A673 (cell line): ENCODE measurements at regions not wholly inside any gene's neighbourhood (a gene's known extent, or its start where the extent isn't known, plus 50 kb on each side); places are given as distances from the start of the nearest gene placed in this dataset.

ENCODE experiments used
- BruUV-seq: library from RNA; stranded (reverse); fragments of 400-500 nt; replicated peaks from 2 replicates; lab custom pipeline; 2021; lab: Mats Ljungman, UMichigan
- CTCF ChIA-PET: fragments of 300-600 bp; sonication (Branson Sonifier 250); formaldehyde crosslinking; loops from one replicate; lab custom pipeline; 2022; ENCODE audit warnings: antibody characterized with exemption; lab: Charles Lee
- POLR2A ChIA-PET: fragments of 300-600 bp; sonication (Branson Sonifier 250); formaldehyde crosslinking; loops from one replicate; lab custom pipeline; 2022; ENCODE audit warnings: antibody characterized with exemption; ENCODE audit not compliant: low non-redundant PET; lab: Charles Lee
- DNase-seq: peaks from one replicate; pipeline ENCODE4 v3.0.0-alpha.2; 2015; ENCODE audit warnings: low spot score
- H3K27ac ChIP-seq: fragments of 200-600 bp; sonication (generic); 2 replicates; pipeline ENCODE4 v1.5.1; 2016; ENCODE audit warnings: mixed run types, low read depth, mild to moderate bottlenecking, mixed read lengths, antibody characterized with exemption, low read length; ENCODE audit not compliant: poor library complexity, severe bottlenecking
- H3K27me3 ChIP-seq: fragments of 200-600 bp; sonication (generic); replicated peaks from 2 replicates; pipeline ENCODE4 v1.6.1; 2017; ENCODE audit warnings: mixed run types, low read depth, mild to moderate bottlenecking, mixed read lengths, antibody characterized with exemption, low read length; ENCODE audit not compliant: insufficient read depth, poor library complexity
- H3K36me3 ChIP-seq: fragments of 200-600 bp; sonication (generic); 2 replicates; pipeline ENCODE4 v1.6.1; 2016; ENCODE audit warnings: mixed run types, mild to moderate bottlenecking, mixed read lengths, antibody characterized with exemption, low read length; ENCODE audit not compliant: insufficient read depth, poor library complexity, severe bottlenecking
- H3K4me1 ChIP-seq: fragments of 200-600 bp; sonication (generic); 2 replicates; pipeline ENCODE4 v1.6.1; 2017; ENCODE audit warnings: mixed run types, mild to moderate bottlenecking, mixed read lengths, antibody characterized with exemption, low read length; ENCODE audit not compliant: insufficient read depth, poor library complexity, severe bottlenecking
- H3K4me3 ChIP-seq: fragments of 200-600 bp; sonication (generic); 2 replicates; pipeline ENCODE4 v1.5.1; 2016; ENCODE audit warnings: low read depth, mixed run types, mild to moderate bottlenecking, mixed read lengths, low read length; ENCODE audit not compliant: poor library complexity, severe bottlenecking
- H3K9me3 ChIP-seq: fragments of 200-600 bp; sonication (generic); 2 replicates; pipeline ENCODE4 v1.6.1; 2016; ENCODE audit warnings: mixed run types, low read depth, mild to moderate bottlenecking, mixed read lengths, antibody characterized with exemption, low read length; ENCODE audit not compliant: poor library complexity, severe bottlenecking
- CTCF ChIP-seq: fragments of 300-800, 200-600 bp; sonication (generic); conservative IDR thresholded peaks from 2 replicates; pipeline ENCODE4 v1.5.1; 2017; ENCODE audit warnings: low read depth, mild to moderate bottlenecking, antibody characterized with exemption, low read length, moderate library complexity, mixed read lengths
- EZH2 ChIP-seq: fragments of 200-600 bp; sonication (generic); IDR thresholded peaks from 2 replicates; pipeline ENCODE4 v1.6.1; 2017; ENCODE audit warnings: borderline replicate concordance, low read depth, mild to moderate bottlenecking, mixed read lengths, antibody characterized with exemption, low read length; ENCODE audit not compliant: poor library complexity, severe bottlenecking
- intact Hi-C: fragments of 100-400 bp; cut with micrococcal nuclease; formaldehyde crosslinking; loops from one replicate; pipeline ENCODE4 v1.10.0; 2022; ENCODE audit not compliant: unreplicated experiment

- Histone ChIP-seq H3K4me3 (no peak overlapping the region), H3K27me3 (no peaks in the 10 kb centered on the region), H3K9me3 (no peaks in the 10 kb centered on the region), H3K4me1 (no peaks in the 10 kb centered on the region), H3K27ac (no peak overlapping the region), H3K36me3 (no peaks in the 10 kb centered on the region)
- no TSS peak for BruUV-seq
- TF ChIP-seq EZH2, result no peak
- TF ChIP-seq CTCF, result no peak
- POLR2A ChIA-PET, result no interaction called here
- intact Hi-C loops, result no loop called here
- DNase-seq, result no peak
- CTCF ChIA-PET, result interaction anchor here (0.6 kb wide), 1 partner anchor 21 kb away, joined by 5 read pairs; no protein-coding TSS in a partner anchor
These were observed 50.8 kb upstream of the KLHL13 start for GRCh38 chrX:118167361-118167760.

GRCh38 chrX:118171356-118171755, 54.7 kb upstream of the KLHL13 start:
- TF ChIP-seq EZH2 (no peak), CTCF (no peak)
- H3K4me3 ChIP-seq, result no peak overlapping the region
- CTCF ChIA-PET, result no interaction called here

GRCh38 chrX:118174516-118175098, 58.0 kb upstream of the KLHL13 start:
- BruUV-seq, result no TSS peak
- TF ChIP-seq EZH2 (no peak), CTCF (no peak)
- ChIA-PET CTCF (no interaction called here), POLR2A (no interaction called here)
- intact Hi-C loops, result no loop called here
- no peaks in the 10 kb centered on the region for H3K9me3 ChIP-seq
- no peak for DNase-seq
- H3K4me1 ChIP-seq, result no peaks in the 10 kb centered on the region
- no peaks in the 10 kb centered on the region for H3K27me3 ChIP-seq
- H3K36me3 ChIP-seq, result no peaks in the 10 kb centered on the region
- no peak overlapping the region for H3K27ac ChIP-seq
- no peak overlapping the region for H3K4me3 ChIP-seq

More at GRCh38 chrX:118171356-118171755, 54.7 kb upstream of the KLHL13 start:
- H3K27me3 ChIP-seq, result no peaks in the 10 kb centered on the region
- intact Hi-C loops, result no loop called here
- BruUV-seq, result no TSS peak
- H3K4me1 ChIP-seq, result no peaks in the 10 kb centered on the region
- H3K27ac ChIP-seq, result no peak overlapping the region
- POLR2A ChIA-PET, result no interaction called here
- DNase-seq, result no peak
- H3K36me3 ChIP-seq, result no peaks in the 10 kb centered on the region
- H3K9me3 ChIP-seq, result no peaks in the 10 kb centered on the region
